Epithelial cell of esophagus (primary cell): ENCODE measurements at regions not wholly inside any gene's neighbourhood (a gene's known extent, or its start where the extent isn't known, plus 50 kb on each side); places are given as distances from the start of the nearest gene placed in this dataset.

Source experiments
- DNase-seq: peaks from one replicate; pipeline ENCODE4 v3.0.0; 2010; ENCODE audit warnings: low read depth
- H3K4me3 ChIP-seq: 2 replicates; pipeline ENCODE4 v1.5.1; 2011; ENCODE audit warnings: mild to moderate bottlenecking, low read length, control low read depth
- CTCF ChIP-seq: IDR thresholded peaks from 2 replicates; pipeline ENCODE4 v1.5.1; 2011; ENCODE audit warnings: low read depth, mild to moderate bottlenecking, low read length, control low read depth, inconsistent platforms; ENCODE audit not compliant: insufficient read depth; ENCODE audit errors: missing control alignments

- TF ChIP-seq CTCF, result peak; percentile 77
- DNase-seq, result peak; percentile 69
- no peak overlapping the region for H3K4me3 ChIP-seq
Measured at GRCh38 chr4:110970642-110971041, 347.8 kb upstream of the PITX2 start.

DNA sequence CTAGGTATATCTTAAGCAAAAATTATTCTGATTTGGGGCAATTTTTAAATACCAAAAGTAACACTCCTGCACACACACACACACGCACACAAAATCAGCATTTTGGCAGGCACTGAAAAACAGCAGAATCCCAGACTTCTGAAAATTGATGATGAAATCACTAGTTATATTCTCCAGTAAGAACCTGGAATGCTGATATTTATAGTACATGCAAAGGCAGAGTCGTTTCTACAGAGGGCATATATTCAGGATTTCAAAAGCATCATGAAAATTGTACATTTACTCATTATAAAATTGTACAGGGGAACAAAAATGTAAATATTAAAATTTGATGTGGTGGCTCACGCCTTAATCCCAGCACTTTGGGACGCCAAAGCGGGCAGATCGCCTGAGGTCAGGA is 352.5 kb upstream of the PITX2 start:
- TF ChIP-seq CTCF, result no peak
- no peak overlapping the region for H3K4me3 ChIP-seq

GRCh38 chr4:110977554-110977953 is 354.7 kb upstream of the PITX2 start:
- no peak for TF ChIP-seq CTCF
- DNase-seq, result no peak

More for the DNA sequence above, 352.5 kb upstream of the PITX2 start:
- DNase-seq, result no peak

GRCh38 chr4:110978761-110979160 is 355.9 kb upstream of the PITX2 start:
- no peak for DNase-seq
- H3K4me3 ChIP-seq, result no peak overlapping the region

More at GRCh38 chr4:110977554-110977953, 354.7 kb upstream of the PITX2 start:
- no peak overlapping the region for H3K4me3 ChIP-seq

GRCh38 chr4:110982486-110982885 is 359.6 kb upstream of the PITX2 start:
- no peak for TF ChIP-seq CTCF
- no peak overlapping the region for H3K4me3 ChIP-seq
- no peak for DNase-seq

More at GRCh38 chr4:110978761-110979160, 355.9 kb upstream of the PITX2 start:
- TF ChIP-seq CTCF, result no peak

GRCh38 chr4:110988722-110989121 is 365.8 kb upstream of the PITX2 start:
- no peak for TF ChIP-seq CTCF
- no peak overlapping the region for H3K4me3 ChIP-seq
- no peak for DNase-seq

DNA sequence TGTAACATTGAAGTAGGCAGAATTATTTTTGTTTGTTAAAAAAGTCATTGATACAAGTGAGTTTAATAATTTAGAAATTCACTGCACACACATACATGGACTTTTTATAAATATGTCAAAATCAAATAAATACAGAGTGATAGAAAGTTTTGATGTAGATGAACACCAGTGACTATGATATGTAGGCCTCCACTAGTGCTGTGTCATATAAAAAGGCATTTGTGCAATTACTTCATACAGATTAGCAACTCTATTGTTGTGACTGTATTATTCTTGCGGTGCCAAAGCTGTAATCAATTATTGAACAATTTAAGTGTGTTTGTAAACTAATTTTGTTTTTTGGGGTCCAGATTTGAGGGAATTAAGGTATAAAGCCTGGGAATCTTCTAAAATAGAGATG is 366.2 kb upstream of the PITX2 start:
- DNase-seq, result no peak
- no peak for TF ChIP-seq CTCF
- H3K4me3 ChIP-seq, result no peak overlapping the region
